ENCODE measurements at regions not wholly inside any gene's neighbourhood (a gene's known extent, or its start where the extent isn't known, plus 50 kb on each side); places are given as distances from the start of the nearest gene placed in this dataset.

GRCh38 chr12:115264605-115265004 is 580.6 kb upstream of the TBX3 start:
- no peak for DNase-seq (ENCODE audit: low read depth, low spot score)

GRCh38 chr12:115261691-115262398 is 577.9 kb upstream of the TBX3 start:
- no peak for DNase-seq (ENCODE audit: low read depth, low spot score)

DNA sequence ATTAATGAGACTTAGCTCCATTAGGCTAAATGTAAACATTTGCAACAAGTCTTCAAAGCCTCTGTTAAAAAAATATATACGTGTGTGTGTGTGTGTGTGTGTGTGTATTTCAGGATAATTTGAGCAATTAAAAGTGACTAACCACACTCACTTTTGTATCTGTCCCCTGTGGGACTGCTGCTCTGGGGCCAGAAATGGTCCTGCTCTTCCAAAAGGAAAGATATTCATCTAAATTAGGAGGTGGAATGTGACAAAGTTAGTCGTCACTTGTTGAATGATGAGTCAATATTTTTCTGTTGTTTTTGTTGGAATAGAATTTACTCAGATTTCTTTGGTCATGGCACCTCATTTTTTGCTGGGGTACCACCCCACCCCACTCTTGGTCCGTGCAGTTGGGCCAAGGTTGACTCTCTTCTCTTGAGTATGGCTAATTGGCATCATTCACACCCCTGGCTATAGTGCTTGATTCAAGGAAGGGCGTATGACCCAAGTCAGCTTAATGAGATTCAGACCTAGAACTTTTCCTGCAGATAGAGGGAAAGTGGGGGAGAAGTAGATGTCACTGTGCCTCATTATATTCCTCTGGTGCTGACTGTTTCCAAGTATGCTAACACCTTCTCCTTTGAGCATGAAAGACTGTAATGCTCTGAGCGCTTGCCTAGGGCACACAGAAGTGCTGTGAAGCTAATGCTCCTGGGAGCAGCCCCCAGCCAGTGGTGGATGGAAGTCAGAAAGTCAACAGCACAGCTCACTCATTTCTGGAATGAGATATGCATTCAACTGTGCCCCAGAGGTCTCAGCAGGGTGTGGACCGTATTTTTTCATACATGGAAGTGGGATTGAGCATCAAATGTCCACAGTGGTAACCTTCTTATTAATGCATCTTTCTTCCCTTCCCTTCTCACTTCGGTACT is 577.0 kb upstream of the TBX3 start:
- DNase-seq (ENCODE audit: low read depth, low spot score), result no peak

- no peak for DNase-seq (ENCODE audit: low read depth, low spot score)
These were observed 576.2 kb upstream of the TBX3 start for GRCh38 chr12:115259968-115260747.

DNA sequence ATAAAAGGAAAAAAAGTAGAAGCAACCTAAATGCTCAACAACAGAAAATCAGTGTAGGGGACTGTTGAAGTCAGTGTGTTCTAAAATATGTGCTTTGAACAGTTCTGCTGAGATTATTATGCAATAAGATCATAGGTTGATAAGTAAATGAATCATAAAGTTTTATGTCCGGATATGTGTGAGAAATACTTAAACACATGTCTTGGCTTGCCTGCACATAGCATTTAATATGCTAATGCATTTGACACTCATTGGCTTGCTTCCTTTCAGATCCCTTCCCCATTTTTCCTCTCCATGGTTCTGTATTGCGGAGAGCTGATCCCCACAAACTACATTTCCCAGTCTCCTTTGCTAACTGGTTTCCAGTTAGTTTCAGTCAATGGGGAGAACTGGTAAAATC is 573.8 kb upstream of the TBX3 start:
- DNase-seq (ENCODE audit: low read depth, low spot score), result no peak

DNA sequence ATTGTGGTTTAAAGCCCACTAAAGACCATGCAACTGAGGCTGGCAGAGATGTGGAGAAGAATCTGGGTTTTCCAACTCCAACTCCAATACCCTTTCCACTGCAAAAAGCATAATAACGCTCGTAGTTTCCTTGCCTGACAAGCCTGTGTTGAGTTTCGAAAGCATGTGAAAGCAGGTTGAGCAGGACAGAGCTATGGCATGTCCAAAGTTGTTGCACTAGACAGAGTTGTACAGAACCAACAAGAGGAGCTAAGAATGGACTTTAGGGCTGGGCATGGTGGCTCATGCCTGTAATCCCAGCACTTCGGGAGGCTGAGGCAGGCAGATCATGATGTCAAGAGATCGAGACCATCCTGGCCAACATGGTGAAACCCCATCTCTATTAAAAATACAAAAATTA is 572.0 kb upstream of the TBX3 start:
- no peak for DNase-seq (ENCODE audit: low read depth, low spot score)

DNA sequence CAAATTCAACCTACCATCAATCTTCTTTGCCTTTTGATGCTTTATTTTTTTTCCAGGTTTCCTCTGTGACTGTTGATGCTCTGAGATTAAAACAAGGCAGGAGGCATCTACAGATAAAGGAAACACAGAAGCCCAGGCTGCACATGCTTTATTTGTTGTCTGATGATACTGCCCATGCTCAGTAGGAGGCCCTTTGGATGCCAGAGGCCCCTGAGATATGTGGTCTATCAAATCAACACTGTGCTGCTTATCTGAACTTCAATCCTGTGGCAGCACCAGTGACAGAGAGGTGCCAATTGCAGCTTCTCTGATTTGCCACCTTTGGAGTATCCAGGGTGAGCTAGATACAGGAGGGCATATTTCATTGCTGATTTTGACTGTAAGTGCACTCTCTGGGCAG is 571.3 kb upstream of the TBX3 start:
- DNase-seq (ENCODE audit: low read depth, low spot score), result no peak

DNA sequence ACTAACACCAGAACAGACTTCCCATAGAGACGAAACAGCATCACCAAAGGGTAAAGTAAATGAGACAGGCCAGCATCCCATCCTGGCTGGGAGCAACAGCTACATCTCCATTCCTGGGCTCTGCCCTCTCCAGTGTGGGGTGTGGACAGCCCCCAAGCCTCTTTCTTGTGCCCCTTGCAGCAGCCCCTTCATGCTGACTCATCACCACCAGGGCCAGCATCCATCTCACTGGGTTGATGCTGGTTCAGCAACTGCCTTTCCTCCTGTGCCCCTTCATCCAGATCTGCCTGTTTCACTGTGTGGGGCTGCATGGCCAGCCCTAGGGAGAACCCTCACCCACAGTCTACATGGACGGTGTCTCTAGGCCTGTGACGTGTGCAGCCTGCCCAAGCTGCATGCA is 569.1 kb upstream of the TBX3 start:
- DNase-seq (ENCODE audit: low read depth, low spot score), result no peak

DNA sequence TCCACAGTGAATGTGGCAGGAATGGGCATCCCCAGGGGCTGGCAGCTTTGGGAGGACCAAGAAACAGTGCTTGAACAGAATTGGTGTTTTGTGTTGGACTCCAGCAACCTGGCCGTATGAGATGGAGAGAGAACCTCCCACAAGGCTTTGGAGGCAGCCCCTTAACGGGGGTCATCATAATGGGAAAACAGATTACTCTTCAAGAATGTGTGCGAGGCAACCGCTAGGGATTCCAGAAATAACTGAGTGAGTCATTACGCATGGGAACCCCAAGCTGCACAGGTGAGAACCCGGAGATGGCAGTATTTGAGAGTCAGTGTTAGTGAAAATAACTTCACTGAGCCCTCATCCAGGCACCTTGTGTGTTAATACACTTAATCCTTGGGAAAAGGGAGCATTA is 567.8 kb upstream of the TBX3 start:
- no peak for DNase-seq (ENCODE audit: low read depth, low spot score)

- no peak for DNase-seq (ENCODE audit: low read depth, low spot score)
These were observed 565.8 kb upstream of the TBX3 start for GRCh38 chr12:115249671-115250278.

DNA sequence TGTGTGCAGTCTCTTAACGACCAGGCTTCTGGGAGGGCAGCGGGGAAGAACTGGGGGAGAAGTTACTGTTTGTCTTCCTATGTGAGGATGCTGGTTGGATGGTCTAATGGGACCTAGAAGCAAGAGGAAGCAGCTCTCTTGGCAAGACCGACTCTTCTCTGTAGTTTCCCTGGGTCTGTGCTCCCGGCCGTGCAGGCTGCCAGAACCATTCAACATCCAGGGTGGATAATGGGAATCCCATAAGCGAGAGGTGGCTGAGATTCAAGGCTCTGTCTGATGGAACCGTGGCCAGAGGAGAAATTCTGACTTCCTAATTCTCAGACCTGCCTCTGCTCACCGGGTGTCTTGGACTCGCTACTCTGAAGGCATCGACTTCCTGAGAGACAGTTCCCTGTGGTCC is 561.0 kb upstream of the TBX3 start:
- no peak for DNase-seq (ENCODE audit: low read depth, low spot score)

GRCh38 chr12:115243933-115244628 is 560.1 kb upstream of the TBX3 start:
- DNase-seq (ENCODE audit: low read depth, low spot score), result no peak

DNA sequence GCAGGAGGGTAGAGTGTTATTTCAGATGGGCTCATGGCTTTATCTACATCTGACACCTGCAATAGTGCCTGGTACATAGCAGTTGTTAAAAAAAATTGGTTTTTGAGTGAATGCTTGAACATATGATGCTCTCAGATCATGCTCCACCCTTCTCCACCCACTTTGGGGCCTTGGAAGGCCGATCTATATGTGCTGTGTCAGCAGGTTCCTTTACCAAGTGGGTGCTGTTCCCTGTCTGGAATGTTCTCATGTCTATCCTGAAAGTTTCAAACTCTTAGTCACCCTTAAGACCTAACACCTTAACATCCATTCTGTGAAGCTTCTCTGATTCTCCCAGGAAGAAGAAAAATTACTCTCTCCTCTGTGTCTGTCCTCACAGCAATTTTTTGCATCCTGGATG is 556.3 kb upstream of the TBX3 start:
- DNase-seq (ENCODE audit: low read depth, low spot score), result no peak

GRCh38 chr12:115235880-115236279 is 551.9 kb upstream of the TBX3 start:
- DNase-seq (ENCODE audit: low read depth, low spot score), result no peak

DNA sequence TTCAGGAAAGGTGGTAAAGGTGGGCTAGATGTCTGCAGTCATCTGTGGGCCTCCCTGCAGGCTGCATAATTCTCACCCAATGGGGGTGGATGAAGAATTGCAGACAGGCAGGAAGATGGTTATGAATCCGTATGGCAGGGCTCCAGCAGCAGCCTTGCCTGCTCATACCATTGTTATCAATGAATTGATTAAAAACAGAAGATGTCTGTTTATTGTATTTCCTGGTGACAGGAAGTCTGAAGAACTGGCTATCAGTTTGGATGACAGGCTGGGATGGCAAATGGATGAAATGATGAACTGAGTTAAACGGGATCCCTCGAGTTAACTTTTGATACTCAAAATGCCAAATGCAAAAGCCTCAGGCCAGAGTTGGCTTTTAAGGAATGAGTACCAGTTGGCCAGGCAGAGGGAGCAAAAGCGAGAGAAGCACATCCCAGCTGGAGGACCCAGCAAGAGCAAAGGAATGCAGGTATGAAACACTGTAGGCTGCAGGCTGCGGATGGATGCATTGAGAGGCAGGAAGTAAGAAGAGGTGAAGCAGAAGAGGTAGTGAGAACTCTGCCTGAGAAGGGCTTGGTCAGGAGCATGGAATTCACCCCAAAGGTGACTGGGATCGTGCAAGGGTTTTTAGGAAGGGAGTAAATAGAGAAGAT is 550.0 kb upstream of the TBX3 start:
- no peak for DNase-seq (ENCODE audit: low read depth, low spot score)

DNA sequence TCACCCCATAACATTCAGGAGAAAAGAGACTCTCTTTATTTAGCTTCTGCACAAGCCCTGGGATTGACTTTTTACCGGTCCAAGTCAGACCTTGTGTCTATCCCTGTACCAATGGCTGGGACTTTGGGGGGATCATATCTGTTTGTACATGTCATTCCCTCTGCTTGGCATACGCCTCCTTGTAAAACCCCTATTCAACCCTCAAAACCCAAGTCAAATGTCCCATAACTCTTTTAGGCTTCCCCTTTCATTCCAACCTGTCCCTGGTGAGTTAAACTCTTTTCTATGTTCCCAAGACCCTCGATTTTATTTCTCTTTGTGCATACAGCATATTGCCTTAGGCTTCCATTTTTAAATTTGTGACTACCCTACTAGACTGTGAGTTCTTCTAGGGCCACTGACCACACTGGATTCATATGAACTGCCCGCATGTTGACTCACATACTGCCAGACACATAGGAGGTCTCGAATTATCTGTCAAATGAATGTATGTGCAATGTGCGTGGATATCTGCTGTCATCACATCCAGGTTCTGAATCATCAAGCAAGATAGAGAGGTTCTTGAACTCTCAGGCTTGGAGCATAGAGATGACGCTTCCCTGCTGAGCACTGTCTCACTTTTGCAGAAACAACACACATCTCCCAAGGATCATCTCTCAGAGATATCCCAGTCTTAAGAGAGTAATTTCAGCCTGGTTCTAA is 548.6 kb upstream of the TBX3 start:
- DNase-seq (ENCODE audit: low read depth, low spot score), result no peak

DNA sequence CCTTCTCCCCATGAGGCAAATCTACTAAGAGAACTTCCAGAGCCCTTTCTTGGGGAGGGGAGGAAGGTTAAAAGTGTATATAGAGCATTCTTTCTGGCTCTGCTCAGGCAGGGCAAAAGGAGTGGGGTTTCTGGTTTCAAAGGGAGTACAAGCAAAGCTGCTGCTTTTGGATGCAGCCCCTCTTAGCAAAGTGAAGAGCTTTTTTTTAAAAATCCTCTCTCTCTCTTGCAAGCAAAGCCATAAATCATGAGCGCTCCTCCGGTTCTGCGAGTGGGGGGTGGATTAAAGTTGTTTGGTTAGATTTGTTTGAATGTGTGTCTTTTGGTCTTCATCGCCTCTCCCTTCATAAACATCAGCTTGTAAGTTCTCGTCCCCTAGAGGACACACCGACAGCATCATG is 546.6 kb upstream of the TBX3 start:
- no peak for DNase-seq (ENCODE audit: low read depth, low spot score)

DNA sequence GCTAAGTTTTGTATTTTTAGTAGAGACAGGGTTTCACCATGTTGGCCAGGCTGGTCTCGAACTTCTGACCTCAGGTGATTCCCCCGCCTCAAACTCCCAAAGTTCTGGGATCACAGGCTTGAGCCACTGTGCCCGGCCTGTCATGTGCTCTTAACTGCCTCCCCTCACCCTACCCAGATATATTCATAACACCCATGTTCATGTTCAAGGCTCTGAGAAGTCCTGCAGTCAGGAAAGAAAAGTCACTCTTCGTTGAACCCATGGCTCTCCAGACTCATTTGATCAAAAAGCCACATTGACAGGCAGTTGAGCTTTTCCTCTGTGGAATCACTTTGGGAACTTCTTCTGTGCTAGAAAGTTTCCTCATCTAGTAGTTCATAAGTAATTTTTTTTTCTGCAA is 545.5 kb upstream of the TBX3 start:
- no peak for DNase-seq (ENCODE audit: low read depth, low spot score)

DNA sequence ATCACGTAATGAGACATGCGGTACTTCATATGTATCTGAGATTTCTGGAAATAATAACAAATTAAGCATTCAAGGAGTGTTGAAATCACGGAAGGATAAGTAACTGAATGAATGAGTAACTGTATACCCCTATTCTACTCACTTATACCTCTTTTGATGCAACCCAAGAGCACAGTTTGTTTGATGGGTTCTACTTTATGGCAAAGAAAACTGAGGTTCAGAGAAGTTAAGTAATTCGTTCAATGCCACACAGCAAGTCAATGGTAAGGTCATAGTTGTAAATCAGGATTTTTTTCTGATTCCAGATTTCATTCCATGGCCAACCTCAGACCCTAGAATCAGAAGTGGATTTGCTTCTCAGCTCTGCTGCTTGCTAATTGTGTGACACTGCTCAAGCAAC is 544.5 kb upstream of the TBX3 start:
- DNase-seq (ENCODE audit: low read depth, low spot score), result no peak

- no peak for DNase-seq (ENCODE audit: low read depth, low spot score)
These were observed 543.2 kb upstream of the TBX3 start for GRCh38 chr12:115227137-115227615.
